ENCODE measurements at regions not wholly inside any gene's neighbourhood (a gene's known extent, or its start where the extent isn't known, plus 50 kb on each side); places are given as distances from the start of the nearest gene placed in this dataset.

DNA sequence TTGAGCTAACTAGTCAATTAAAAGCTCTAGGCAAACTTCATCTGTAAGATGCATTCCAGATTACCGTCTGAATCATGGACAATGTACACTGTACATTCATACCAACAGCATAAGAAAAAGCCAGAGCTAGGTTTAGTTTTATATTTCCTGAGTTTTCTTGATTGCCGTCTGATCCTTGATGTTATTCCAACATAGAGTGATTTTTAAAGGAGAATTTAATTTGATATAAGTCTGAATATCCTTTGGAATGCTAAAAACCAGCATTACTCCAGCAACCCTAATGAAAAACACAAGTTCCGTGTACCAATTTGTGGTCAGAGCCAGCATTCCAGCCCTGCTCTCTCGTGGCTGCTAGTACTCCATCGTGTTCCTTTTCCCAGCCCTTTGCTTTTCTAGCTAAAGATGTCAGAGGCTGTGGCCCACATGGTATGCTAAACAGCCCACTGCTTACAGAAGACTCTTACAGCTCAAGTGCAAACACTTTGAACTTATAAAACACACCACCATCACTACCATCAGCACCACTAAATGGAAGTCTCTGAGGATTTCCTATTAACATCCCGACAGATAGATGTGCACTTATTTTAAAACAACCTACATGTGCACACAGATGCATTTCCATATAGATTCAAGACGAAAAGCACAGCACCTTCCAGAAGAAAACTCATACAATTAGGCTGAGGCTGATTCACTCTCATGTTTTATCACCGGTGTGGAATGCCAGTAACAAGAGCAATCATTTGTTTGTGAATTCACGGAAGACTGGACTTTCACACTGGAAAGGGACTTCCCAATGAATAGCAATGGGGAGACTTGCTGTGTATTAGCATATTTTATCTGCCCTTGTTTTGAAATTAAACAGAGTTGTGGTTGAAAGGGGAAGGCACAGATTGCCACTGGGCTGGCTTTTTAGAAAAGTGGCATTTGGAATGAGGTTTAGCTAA lies 246.9 kb upstream of the GAS1 start:
- no peak overlapping the region for H3K23ac ChIP-seq (ENCODE audit: insufficient read length, low read depth, low read length)
- H2AFZ ChIP-seq (ENCODE audit: low read length): no peak overlapping the region
- no peak overlapping the region for H4K91ac ChIP-seq (ENCODE audit: insufficient read length, low read depth, low read length)
- Mint-ChIP-seq H3K9me3 (no peaks in the 10 kb centered on the region), H3K36me3 (ENCODE audit: insufficient read depth in 1 of 3, low read depth in 3 of 3) (no peaks in the 10 kb centered on the region), H3K27ac (no peak overlapping the region), H3K27me3 (ENCODE audit: low read depth) (peaks cover 13% of the 10 kb centered on the region), H3K4me1 (peaks cover 12 to 25% of the 10 kb centered on the region in 2 experiments), H3K4me3 (no peak overlapping the region)
- no peak overlapping the region for H2BK12ac ChIP-seq (ENCODE audit: insufficient read length, low read depth, low read length)
- no peak overlapping the region for H3K18ac ChIP-seq (ENCODE audit: insufficient read length, low read depth, low read length)
- no peak overlapping the region for H3K56ac ChIP-seq (ENCODE audit: insufficient read length, low read depth, low read length)
- H3K79me1 ChIP-seq (ENCODE audit: insufficient read depth, low read depth, low read length, poor library complexity, severe bottlenecking): no peaks in the 10 kb centered on the region
- H3K9me3 ChIP-seq (ENCODE audit: control insufficient read depth, low read depth, low read length): no peaks in the 10 kb centered on the region
- WGBS (ENCODE audit: extremely low coverage, insufficient read length, low lambda C conversion rate): no CpG with 5 or more reads among the region's 9 CpGs
- no peak overlapping the region for H2AK5ac ChIP-seq (ENCODE audit: insufficient read length, low read length)
- no peak overlapping the region for H2BK5ac ChIP-seq (ENCODE audit: insufficient read length, low read length)
- no peak for DNase-seq
- no peak overlapping the region for H2BK20ac ChIP-seq (ENCODE audit: low read depth, low read length, poor library complexity, severe bottlenecking)
- H3T11ph ChIP-seq (ENCODE audit: low read length): no peak overlapping the region
- H4K8ac ChIP-seq (replicated peaks; ENCODE audit: insufficient read length, low read depth, low read length): no peak overlapping the region
- no peaks in the 10 kb centered on the region for H3K79me2 ChIP-seq (ENCODE audit: insufficient read depth, low read length)
- no peaks in the 10 kb centered on the region for H3K23me2 ChIP-seq (ENCODE audit: insufficient read length, low read depth, low read length, poor library complexity, severe bottlenecking)
- no peak overlapping the region for H3K14ac ChIP-seq (ENCODE audit: insufficient read depth, low read length)
- no peak overlapping the region for H3K27ac ChIP-seq (ENCODE audit: insufficient read length, low read depth, low read length)
- no peak overlapping the region for H2BK120ac ChIP-seq (ENCODE audit: low read depth, low read length, poor library complexity, severe bottlenecking)
- no peak overlapping the region for H4K5ac ChIP-seq (ENCODE audit: insufficient read length, low read depth, low read length)
- H3K4me2 ChIP-seq (ENCODE audit: insufficient read depth, insufficient read length, low read length): no peak overlapping the region
- no peak overlapping the region for H3K4ac ChIP-seq (ENCODE audit: low read depth, low read length)
- H3K4me1 ChIP-seq (ENCODE audit: insufficient read depth, low read length): peaks cover 7% of the 10 kb centered on the region; the same call in 1 of the 2 replicates
- no peak overlapping the region for H2BK15ac ChIP-seq (ENCODE audit: low read depth, low read length)
- no peaks in the 10 kb centered on the region for H3K27me3 ChIP-seq (ENCODE audit: insufficient read depth, low read length)
- no peak overlapping the region for H3K9ac ChIP-seq (ENCODE audit: extremely low read depth, insufficient read length, low read length)
- TF ChIP-seq, protein P1, sequence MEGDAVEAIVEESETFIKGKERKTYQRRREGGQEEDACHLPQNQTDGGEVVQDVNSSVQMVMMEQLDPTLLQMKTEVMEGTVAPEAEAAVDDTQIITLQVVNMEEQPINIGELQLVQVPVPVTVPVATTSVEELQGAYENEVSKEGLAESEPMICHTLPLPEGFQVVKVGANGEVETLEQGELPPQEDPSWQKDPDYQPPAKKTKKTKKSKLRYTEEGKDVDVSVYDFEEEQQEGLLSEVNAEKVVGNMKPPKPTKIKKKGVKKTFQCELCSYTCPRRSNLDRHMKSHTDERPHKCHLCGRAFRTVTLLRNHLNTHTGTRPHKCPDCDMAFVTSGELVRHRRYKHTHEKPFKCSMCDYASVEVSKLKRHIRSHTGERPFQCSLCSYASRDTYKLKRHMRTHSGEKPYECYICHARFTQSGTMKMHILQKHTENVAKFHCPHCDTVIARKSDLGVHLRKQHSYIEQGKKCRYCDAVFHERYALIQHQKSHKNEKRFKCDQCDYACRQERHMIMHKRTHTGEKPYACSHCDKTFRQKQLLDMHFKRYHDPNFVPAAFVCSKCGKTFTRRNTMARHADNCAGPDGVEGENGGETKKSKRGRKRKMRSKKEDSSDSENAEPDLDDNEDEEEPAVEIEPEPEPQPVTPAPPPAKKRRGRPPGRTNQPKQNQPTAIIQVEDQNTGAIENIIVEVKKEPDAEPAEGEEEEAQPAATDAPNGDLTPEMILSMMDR (conservative IDR thresholded peaks at IDR 0.05): no peak
- H4K20me1 ChIP-seq (ENCODE audit: control insufficient read depth, insufficient read depth, insufficient read length): no peaks in the 10 kb centered on the region
